Loucy (cell line): ENCODE measurements at regions not wholly inside any gene's neighbourhood (a gene's known extent, or its start where the extent isn't known, plus 50 kb on each side); places are given as distances from the start of the nearest gene placed in this dataset.

Source experiments
- H2AFZ ChIP-seq: fragments of 200-600 bp; sonication (generic); 2 replicates; pipeline ENCODE4 v1.6.0; 2016; ENCODE audit warnings: antibody characterized with exemption, mild to moderate bottlenecking, low read length, moderate library complexity
- H3F3A ChIP-seq: fragments of 200-600 bp; 2 replicates; pipeline ENCODE4 v1.6.0; 2016; ENCODE audit warnings: antibody characterized with exemption, low read depth, mild to moderate bottlenecking
- H3K27me3 ChIP-seq: fragments of 200-600 bp; sonication (generic); 2 replicates; pipeline ENCODE4 v1.6.1; 2014; ENCODE audit warnings: low read length, mild to moderate bottlenecking; ENCODE audit not compliant: insufficient read depth, poor library complexity, severe bottlenecking
- H3K36me3 ChIP-seq: fragments of 200-600 bp; sonication (generic); 2 replicates; pipeline ENCODE4 v1.6.1; 2016; ENCODE audit warnings: low read length; ENCODE audit not compliant: insufficient read depth
- H3K4me1 ChIP-seq: fragments of 200-600 bp; sonication (generic); 2 replicates; pipeline ENCODE4 v1.5.1; 2014; ENCODE audit warnings: low read length, mild to moderate bottlenecking; ENCODE audit not compliant: insufficient read depth, poor library complexity, severe bottlenecking
- H3K4me2 ChIP-seq: fragments of 200-600 bp; sonication (generic); 2 replicates; pipeline ENCODE4 v1.6.0; 2014; ENCODE audit warnings: antibody characterized with exemption, low read length, low read depth, mild to moderate bottlenecking; ENCODE audit not compliant: poor library complexity, severe bottlenecking
- H3K4me3 ChIP-seq: fragments of 200-600 bp; sonication (generic); 2 replicates; pipeline ENCODE4 v1.5.1; 2014; ENCODE audit warnings: low read length, mild to moderate bottlenecking, mixed read lengths; ENCODE audit not compliant: poor library complexity, severe bottlenecking
- H3K79me2 ChIP-seq: fragments of 200-600 bp; sonication (generic); 2 replicates; pipeline ENCODE4 v1.6.1; 2014; ENCODE audit warnings: low read length; ENCODE audit not compliant: insufficient read depth
- H3K9ac ChIP-seq: fragments of 200-600 bp; sonication (generic); 2 replicates; pipeline ENCODE4 v1.6.0; 2014; ENCODE audit warnings: mild to moderate bottlenecking, low read depth, low read length, moderate library complexity; ENCODE audit not compliant: poor library complexity, severe bottlenecking
- H3K9me2 ChIP-seq: fragments of 200-600 bp; sonication (generic); replicated peaks from 2 replicates; pipeline ENCODE4 v1.6.1; 2016; ENCODE audit warnings: low read depth, low read length, mixed read lengths
- H3K9me3 ChIP-seq: fragments of 200-600 bp; sonication (generic); 2 replicates; pipeline ENCODE4 v1.6.1; 2014; ENCODE audit warnings: mild to moderate bottlenecking, antibody characterized with exemption, low read length, low read depth; ENCODE audit not compliant: insufficient read depth
- H4K20me1 ChIP-seq: fragments of 200-600 bp; sonication (generic); 2 replicates; pipeline ENCODE4 v1.6.0; 2014; ENCODE audit warnings: antibody characterized with exemption, low read length, mild to moderate bottlenecking; ENCODE audit not compliant: insufficient read depth, poor library complexity, severe bottlenecking
- EZH2phosphoT487 ChIP-seq: fragments of 200-600 bp; IDR thresholded peaks from 2 replicates; pipeline ENCODE4 v1.6.1; 2018; ENCODE audit warnings: antibody characterized with exemption, mild to moderate bottlenecking, moderate library complexity, borderline replicate concordance
- TF ChIP-seq, protein P1 (sequence below): fragments of 200-600 bp; sonication (generic); conservative IDR thresholded peaks from 2 replicates; pipeline ENCODE4 v1.5.1; 2014; ENCODE audit warnings: mild to moderate bottlenecking, antibody characterized with exemption, low read length

GRCh38 chr10:105596749-105597148 lies 955.7 kb downstream of the SORCS3 start:
- Histone ChIP-seq H2AFZ (no peak overlapping the region), H4K20me1 (no peaks in the 10 kb centered on the region), H3K4me1 (no peaks in the 10 kb centered on the region), H3K9me3 (no peaks in the 10 kb centered on the region), H3K36me3 (no peaks in the 10 kb centered on the region), H3K79me2 (no peaks in the 10 kb centered on the region), H3K9me2 (no peaks in the 10 kb centered on the region), H3K4me2 (no peak overlapping the region), H3K4me3 (no peak overlapping the region), H3K9ac (no peak overlapping the region), H3F3A (no peaks in the 10 kb centered on the region), H3K27me3 (no peaks in the 10 kb centered on the region)
- TF ChIP-seq EZH2phosphoT487, result no peak
- TF ChIP-seq, protein P1, sequence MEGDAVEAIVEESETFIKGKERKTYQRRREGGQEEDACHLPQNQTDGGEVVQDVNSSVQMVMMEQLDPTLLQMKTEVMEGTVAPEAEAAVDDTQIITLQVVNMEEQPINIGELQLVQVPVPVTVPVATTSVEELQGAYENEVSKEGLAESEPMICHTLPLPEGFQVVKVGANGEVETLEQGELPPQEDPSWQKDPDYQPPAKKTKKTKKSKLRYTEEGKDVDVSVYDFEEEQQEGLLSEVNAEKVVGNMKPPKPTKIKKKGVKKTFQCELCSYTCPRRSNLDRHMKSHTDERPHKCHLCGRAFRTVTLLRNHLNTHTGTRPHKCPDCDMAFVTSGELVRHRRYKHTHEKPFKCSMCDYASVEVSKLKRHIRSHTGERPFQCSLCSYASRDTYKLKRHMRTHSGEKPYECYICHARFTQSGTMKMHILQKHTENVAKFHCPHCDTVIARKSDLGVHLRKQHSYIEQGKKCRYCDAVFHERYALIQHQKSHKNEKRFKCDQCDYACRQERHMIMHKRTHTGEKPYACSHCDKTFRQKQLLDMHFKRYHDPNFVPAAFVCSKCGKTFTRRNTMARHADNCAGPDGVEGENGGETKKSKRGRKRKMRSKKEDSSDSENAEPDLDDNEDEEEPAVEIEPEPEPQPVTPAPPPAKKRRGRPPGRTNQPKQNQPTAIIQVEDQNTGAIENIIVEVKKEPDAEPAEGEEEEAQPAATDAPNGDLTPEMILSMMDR, result no peak

GRCh38 chr10:105594296-105594695 lies 953.2 kb downstream of the SORCS3 start:
- Histone ChIP-seq H3K4me1 (no peaks in the 10 kb centered on the region), H2AFZ (no peak overlapping the region), H3K9me3 (no peaks in the 10 kb centered on the region), H3K4me2 (no peak overlapping the region), H3F3A (no peaks in the 10 kb centered on the region), H4K20me1 (no peaks in the 10 kb centered on the region), H3K9me2 (no peaks in the 10 kb centered on the region), H3K4me3 (no peak overlapping the region), H3K27me3 (no peaks in the 10 kb centered on the region), H3K36me3 (no peaks in the 10 kb centered on the region), H3K79me2 (no peaks in the 10 kb centered on the region), H3K9ac (no peak overlapping the region)
- no peak for TF ChIP-seq EZH2phosphoT487
- TF ChIP-seq, protein P1, result no peak

DNA sequence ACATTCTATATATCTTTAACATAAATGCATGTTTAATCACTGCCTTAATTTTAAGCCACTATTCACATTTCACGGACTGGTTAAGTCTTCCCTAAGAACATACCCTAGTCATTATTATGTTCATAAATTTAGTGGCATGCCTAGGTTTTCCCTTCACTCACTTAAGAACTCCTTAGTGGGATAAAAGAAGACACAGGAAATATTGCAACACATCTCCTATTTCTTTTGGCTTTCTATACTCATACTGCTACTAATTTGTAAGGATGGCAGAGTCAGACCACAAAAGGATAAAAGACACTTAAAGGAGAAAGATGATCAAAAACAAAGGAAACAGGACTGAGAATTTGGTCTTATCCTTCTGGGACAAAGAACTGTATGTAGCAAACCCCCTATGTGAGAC lies 951.4 kb downstream of the SORCS3 start:
- H3K4me2 ChIP-seq, result no peak overlapping the region

More for the DNA sequence above, 951.4 kb downstream of the SORCS3 start:
- Histone ChIP-seq H2AFZ (no peak overlapping the region), H3K9me2 (no peaks in the 10 kb centered on the region), H4K20me1 (no peaks in the 10 kb centered on the region), H3K4me1 (no peaks in the 10 kb centered on the region), H3K79me2 (no peaks in the 10 kb centered on the region), H3K4me3 (no peak overlapping the region), H3K36me3 (no peaks in the 10 kb centered on the region), H3K9ac (no peak overlapping the region), H3F3A (no peaks in the 10 kb centered on the region), H3K27me3 (no peaks in the 10 kb centered on the region), H3K9me3 (no peaks in the 10 kb centered on the region)
- TF ChIP-seq, protein P1, result no peak
- TF ChIP-seq EZH2phosphoT487, result no peak
